Fibroblast of skin of left biceps (primary cell): ENCODE measurements at regions not wholly inside any gene's neighbourhood (a gene's known extent, or its start where the extent isn't known, plus 50 kb on each side); places are given as distances from the start of the nearest gene placed in this dataset.

ENCODE experiments used
- DNase-seq, 2 experiments: peaks; one replicate each; pipeline ENCODE4 v3.0.0-alpha.2; 2013; ENCODE audit warnings: low read depth in 2 of 2

GRCh38 chr1:87165177-87165576 is 163.5 kb upstream of the LMO4 start:
- DNase-seq: no peak

- DNase-seq: no peak
These were observed 161.4 kb upstream of the LMO4 start for GRCh38 chr1:87167157-87167789.

GRCh38 chr1:87167848-87168525 is 160.7 kb upstream of the LMO4 start:
- DNase-seq: no peak

- no peak for DNase-seq
These were observed 159.3 kb upstream of the LMO4 start for GRCh38 chr1:87169263-87169910.

GRCh38 chr1:87170157-87170556 is 158.5 kb upstream of the LMO4 start:
- DNase-seq: no peak

GRCh38 chr1:87170931-87171598 is 157.6 kb upstream of the LMO4 start:
- DNase-seq: no peak

GRCh38 chr1:87173231-87173630 is 155.4 kb upstream of the LMO4 start:
- no peak for DNase-seq

- no peak for DNase-seq
These were observed 153.9 kb upstream of the LMO4 start for GRCh38 chr1:87174724-87175245.

GRCh38 chr1:87176087-87176486 is 152.6 kb upstream of the LMO4 start:
- no peak for DNase-seq

- no peak for DNase-seq
These were observed 152.2 kb upstream of the LMO4 start for GRCh38 chr1:87176514-87176913.

GRCh38 chr1:87178441-87178840 is 150.2 kb upstream of the LMO4 start:
- DNase-seq: no peak

GRCh38 chr1:87179076-87179810 is 149.4 kb upstream of the LMO4 start:
- DNase-seq: no peak

- DNase-seq: no peak
These were observed 148.7 kb upstream of the LMO4 start for GRCh38 chr1:87179851-87180519.

GRCh38 chr1:87180682-87181081 is 148.0 kb upstream of the LMO4 start:
- no peak for DNase-seq

- no peak for DNase-seq
These were observed 146.1 kb upstream of the LMO4 start for GRCh38 chr1:87182611-87183010.

- no peak for DNase-seq
These were observed 143.6 kb upstream of the LMO4 start for GRCh38 chr1:87185077-87185476.

- no peak for DNase-seq
These were observed 142.3 kb upstream of the LMO4 start for GRCh38 chr1:87186346-87186745.

- no peak for DNase-seq
These were observed 140.0 kb upstream of the LMO4 start for GRCh38 chr1:87188640-87189039.

- no peak for DNase-seq
These were observed 138.3 kb upstream of the LMO4 start for GRCh38 chr1:87190402-87190801.

GRCh38 chr1:87191646-87192045 is 137.0 kb upstream of the LMO4 start:
- DNase-seq: no peak

- DNase-seq: no peak
These were observed 134.4 kb upstream of the LMO4 start for GRCh38 chr1:87194271-87194774.
